Muscle layer of colon (tissue), 2 donors: ENCODE measurements at regions not wholly inside any gene's neighbourhood (a gene's known extent, or its start where the extent isn't known, plus 50 kb on each side); places are given as distances from the start of the nearest gene placed in this dataset.

Source experiments
- H3K27ac ChIP-seq: one replicate; pipeline ENCODE4 v1.7.0; 2013; ENCODE audit warnings: low read depth, mild to moderate bottlenecking, low read length, moderate library complexity
- H3K27me3 ChIP-seq, 2 donors: one replicate each; pipeline ENCODE4 v1.7.0; 2013; ENCODE audit warnings: low read length in 2 of 2, mild to moderate bottlenecking in 2 of 2; ENCODE audit not compliant: insufficient read depth in 2 of 2, control insufficient read depth in 1 of 2
- H3K36me3 ChIP-seq: one replicate; pipeline ENCODE4 v1.7.0; 2013; ENCODE audit warnings: mild to moderate bottlenecking, low read length; ENCODE audit not compliant: insufficient read depth
- H3K4me1 ChIP-seq: one replicate; pipeline ENCODE4 v1.7.0; 2013; ENCODE audit warnings: mild to moderate bottlenecking, low read length; ENCODE audit not compliant: insufficient read depth
- H3K4me3 ChIP-seq, 2 donors: one replicate each; pipeline ENCODE4 v1.7.0; 2013; ENCODE audit warnings: low read length in 2 of 2, low read depth in 1 of 2, mild to moderate bottlenecking in 1 of 2, moderate library complexity in 1 of 2
- H3K9ac ChIP-seq: one replicate; pipeline ENCODE4 v1.7.0; 2013; ENCODE audit warnings: low read length
- H3K9me3 ChIP-seq: one replicate; pipeline ENCODE4 v1.7.0; 2013; ENCODE audit warnings: mild to moderate bottlenecking, low read length
- donor health status: abdominal sarcoma.
- donor health status: Adenocarcinoma of cecum.

DNA sequence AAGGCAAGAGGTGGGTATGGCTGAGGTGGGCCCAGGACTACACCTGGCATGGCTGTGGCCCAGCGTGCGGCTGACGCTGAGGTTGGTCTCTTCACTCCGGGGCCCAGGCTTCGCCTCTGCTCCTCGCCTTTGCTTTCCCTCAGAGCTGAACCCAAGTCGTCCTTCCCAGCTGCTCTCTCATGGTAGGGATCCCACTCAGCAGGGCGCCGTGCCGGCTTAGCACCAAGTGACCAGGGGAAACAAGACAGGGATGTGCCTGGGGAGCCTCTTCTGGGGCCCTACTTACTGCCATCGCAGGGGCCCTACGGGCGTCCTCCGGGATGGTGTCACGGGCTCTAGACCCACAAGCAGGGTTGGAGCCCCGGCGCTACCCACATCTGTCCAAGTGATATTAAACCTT, 138.1 kb upstream of the ALKAL2 start:
- Histone ChIP-seq H3K4me1 (no peaks in the 10 kb centered on the region), H3K36me3 (no peaks in the 10 kb centered on the region), H3K27ac (no peak overlapping the region), H3K27me3 (no peaks in the 10 kb centered on the region), H3K9ac (no peak overlapping the region), H3K9me3 (no peaks in the 10 kb centered on the region), H3K4me3 (no peak overlapping the region)

DNA sequence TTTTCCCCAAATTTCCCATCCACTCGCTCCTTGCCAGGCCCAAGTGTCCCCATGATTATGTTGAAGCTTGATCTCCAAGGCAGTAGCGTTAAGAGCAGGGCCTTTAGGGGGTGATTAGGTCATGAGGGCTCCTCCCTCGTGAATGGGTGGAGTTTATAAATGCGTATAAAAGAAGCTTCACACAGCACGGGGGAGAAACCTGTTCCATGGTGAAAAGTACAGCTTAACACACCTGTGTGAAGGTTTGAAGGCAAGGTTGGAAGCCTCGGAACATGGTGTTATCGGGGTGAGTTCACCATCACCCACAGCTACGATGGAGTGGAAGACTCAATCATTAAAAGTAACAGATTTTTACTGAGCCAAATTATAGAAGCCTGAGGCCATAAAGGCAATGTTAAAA, 137.4 kb upstream of the ALKAL2 start:
- Histone ChIP-seq H3K4me1 (no peaks in the 10 kb centered on the region), H3K36me3 (no peaks in the 10 kb centered on the region), H3K27ac (no peak overlapping the region), H3K27me3 (no peaks in the 10 kb centered on the region), H3K9me3 (no peaks in the 10 kb centered on the region), H3K4me3 (no peak overlapping the region), H3K9ac (no peak overlapping the region)

- Histone ChIP-seq H3K9ac (no peak overlapping the region), H3K9me3 (no peaks in the 10 kb centered on the region), H3K4me1 (no peaks in the 10 kb centered on the region), H3K4me3 (no peak overlapping the region), H3K27ac (no peak overlapping the region), H3K36me3 (no peaks in the 10 kb centered on the region), H3K27me3 (no peaks in the 10 kb centered on the region)
These were observed 136.6 kb upstream of the ALKAL2 start for GRCh38 chr2:424306-425171.

DNA sequence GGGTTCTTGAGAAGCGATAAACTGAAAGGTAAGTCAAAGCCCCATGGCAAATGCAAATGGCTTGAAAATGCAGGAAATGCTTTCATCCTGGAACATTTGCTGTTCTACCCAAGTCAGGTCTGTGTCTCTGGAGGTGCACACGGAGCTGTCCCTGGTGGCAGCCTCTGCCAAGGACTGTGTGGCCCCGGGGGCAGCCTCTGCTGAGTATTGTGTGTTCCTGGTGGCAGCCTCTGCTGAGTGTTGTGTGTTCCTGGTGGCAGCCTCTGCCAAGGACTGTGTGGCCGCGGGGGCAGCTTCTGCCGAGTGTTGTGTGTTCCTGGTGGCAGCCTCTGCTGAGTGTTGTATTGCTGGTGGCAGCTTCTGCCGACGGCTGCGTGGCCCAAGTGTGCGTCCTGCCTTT, 135.6 kb upstream of the ALKAL2 start:
- no peaks in the 10 kb centered on the region for H3K9me3 ChIP-seq
- no peak overlapping the region for H3K4me3 ChIP-seq
- no peaks in the 10 kb centered on the region for H3K36me3 ChIP-seq
- H3K9ac ChIP-seq, result no peak overlapping the region
- H3K27ac ChIP-seq, result no peak overlapping the region
- H3K4me1 ChIP-seq, result no peaks in the 10 kb centered on the region
- H3K27me3 ChIP-seq, result no peaks in the 10 kb centered on the region

DNA sequence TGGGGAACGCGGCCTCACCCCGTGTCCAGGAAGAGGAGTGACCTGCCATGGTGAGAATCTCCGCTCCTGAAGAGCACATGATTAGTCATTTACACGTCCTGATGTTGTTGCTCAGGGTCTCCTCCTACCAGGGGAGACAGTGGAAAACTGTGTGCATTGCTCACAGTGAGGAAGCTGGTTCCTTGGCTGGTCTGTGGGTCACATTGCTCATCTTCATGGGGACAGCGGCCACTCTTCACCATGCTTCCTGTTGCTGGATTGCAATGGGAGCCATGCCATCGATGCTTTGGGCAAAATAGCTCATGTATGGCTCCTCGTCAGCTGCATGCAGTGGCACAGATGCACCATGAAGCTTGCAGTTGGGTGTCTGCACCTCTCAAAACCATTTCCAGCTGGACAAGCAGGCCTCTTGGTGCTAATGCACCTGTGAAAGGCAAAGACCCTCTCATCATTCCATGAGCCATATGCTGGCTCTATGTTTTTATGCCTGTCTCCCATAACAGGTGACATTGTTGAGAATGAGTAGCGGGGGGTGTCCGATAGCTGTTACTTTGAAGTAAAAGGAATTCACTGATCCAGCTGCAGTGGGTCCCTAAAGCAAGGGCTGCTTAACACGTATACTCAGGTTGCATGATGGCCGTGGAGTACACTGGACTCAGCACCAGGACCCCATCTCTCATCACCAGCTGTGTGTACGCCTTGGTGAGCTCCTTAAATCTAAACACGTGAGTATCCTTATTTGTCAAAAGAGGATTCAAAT, 135.0 kb upstream of the ALKAL2 start:
- Histone ChIP-seq H3K27me3 (no peaks in the 10 kb centered on the region), H3K9me3 (no peaks in the 10 kb centered on the region), H3K9ac (no peak overlapping the region), H3K4me1 (no peaks in the 10 kb centered on the region), H3K4me3 (no peak overlapping the region), H3K27ac (no peak overlapping the region), H3K36me3 (no peaks in the 10 kb centered on the region)

DNA sequence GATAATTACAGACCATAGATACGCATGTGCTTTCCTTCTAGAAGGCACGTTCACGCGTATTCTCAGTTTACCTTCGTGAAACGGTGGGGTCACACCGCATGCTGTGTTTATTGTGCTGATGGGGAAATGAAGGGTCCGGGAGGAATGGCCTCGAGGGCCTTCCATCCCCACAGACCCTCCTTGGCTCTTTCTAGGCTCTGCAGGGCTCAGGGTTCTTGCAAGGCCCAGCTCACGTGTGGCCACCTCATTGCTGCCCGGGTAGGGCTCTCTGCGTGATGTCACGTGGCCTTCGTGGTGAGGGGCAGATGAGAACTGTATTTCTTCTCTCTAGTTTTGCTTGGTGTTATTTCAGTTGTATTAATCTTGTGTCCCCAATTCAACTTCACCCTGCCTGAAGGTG, 133.5 kb upstream of the ALKAL2 start:
- Histone ChIP-seq H3K4me3 (no peak overlapping the region), H3K27ac (no peak overlapping the region), H3K9ac (no peak overlapping the region), H3K4me1 (no peaks in the 10 kb centered on the region), H3K9me3 (no peaks in the 10 kb centered on the region), H3K36me3 (no peaks in the 10 kb centered on the region), H3K27me3 (no peaks in the 10 kb centered on the region)

- Histone ChIP-seq H3K36me3 (no peaks in the 10 kb centered on the region), H3K4me3 (no peak overlapping the region), H3K4me1 (no peaks in the 10 kb centered on the region), H3K9me3 (no peaks in the 10 kb centered on the region), H3K9ac (no peak overlapping the region), H3K27me3 (no peaks in the 10 kb centered on the region), H3K27ac (no peak overlapping the region)
These were observed 131.9 kb upstream of the ALKAL2 start for GRCh38 chr2:419687-420317.

GRCh38 chr2:417662-418061, 129.8 kb upstream of the ALKAL2 start:
- Histone ChIP-seq H3K9ac (no peak overlapping the region), H3K4me1 (no peaks in the 10 kb centered on the region), H3K4me3 (no peak overlapping the region), H3K27ac (no peak overlapping the region), H3K36me3 (no peaks in the 10 kb centered on the region), H3K9me3 (no peaks in the 10 kb centered on the region), H3K27me3 (no peaks in the 10 kb centered on the region)

- Histone ChIP-seq H3K9ac (no peak overlapping the region), H3K4me1 (no peaks in the 10 kb centered on the region), H3K9me3 (peaks cover 4% of the 10 kb centered on the region), H3K27me3 (no peaks in the 10 kb centered on the region), H3K36me3 (no peaks in the 10 kb centered on the region), H3K4me3 (no peak overlapping the region), H3K27ac (no peak overlapping the region)
These were observed 129.1 kb upstream of the ALKAL2 start for GRCh38 chr2:417006-417405.

- Histone ChIP-seq H3K9ac (no peak overlapping the region), H3K4me1 (no peaks in the 10 kb centered on the region), H3K9me3 (peaks cover 4% of the 10 kb centered on the region), H3K4me3 (no peak overlapping the region), H3K36me3 (no peaks in the 10 kb centered on the region), H3K27me3 (peaks cover 0 to 4% of the 10 kb centered on the region in 2 donors), H3K27ac (no peak overlapping the region)
These were observed 128.2 kb upstream of the ALKAL2 start for GRCh38 chr2:415986-416610.

DNA sequence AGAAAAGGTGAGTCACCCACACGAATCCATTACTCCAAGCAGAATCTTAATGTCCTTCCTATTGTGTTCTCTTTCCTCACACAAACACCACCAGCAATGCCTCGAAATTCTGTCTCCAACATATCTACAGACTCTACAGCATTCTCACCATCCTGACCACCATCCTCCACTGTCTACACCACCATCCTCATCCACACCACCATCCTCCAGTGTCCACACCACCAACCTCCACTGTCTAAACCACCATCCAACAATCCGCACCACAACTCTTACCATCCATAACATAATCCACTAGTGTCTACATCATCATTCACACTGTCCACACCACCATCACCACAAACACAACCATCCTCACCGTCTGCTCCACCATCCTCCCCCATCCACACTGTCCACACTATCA, 121.6 kb upstream of the ALKAL2 start:
- no peaks in the 10 kb centered on the region for H3K36me3 ChIP-seq
- H3K4me3 ChIP-seq, result no peak overlapping the region
- no peak overlapping the region for H3K27ac ChIP-seq
- peaks cover 4% of the 10 kb centered on the region for H3K9me3 ChIP-seq
- H3K27me3 ChIP-seq, result peaks cover 0 to 5% of the 10 kb centered on the region in 2 donors
- no peak overlapping the region for H3K9ac ChIP-seq
- H3K4me1 ChIP-seq, result no peaks in the 10 kb centered on the region
